ENCODE measurements at regions not wholly inside any gene's neighbourhood (a gene's known extent, or its start where the extent isn't known, plus 50 kb on each side); places are given as distances from the start of the nearest gene placed in this dataset.

GRCh38 chr12:58272461-58272860 lies 331.1 kb downstream of the ATP23 start:
- Histone ChIP-seq H3K27ac (ENCODE audit: insufficient read depth, low read length) (no peak overlapping the region), H3K79me1 (ENCODE audit: low read depth in 1 of 2, low read length in 2 of 2) (no peaks in the 10 kb centered on the region), H3K23ac (ENCODE audit: low read depth, low read length) (no peak overlapping the region), H3K4ac (ENCODE audit: low read depth, low read length) (no peak overlapping the region), H3K9ac (ENCODE audit: low read depth, low read length) (no peak overlapping the region), H2BK5ac (ENCODE audit: low read depth, low read length, poor library complexity, severe bottlenecking) (no peak overlapping the region), H3K4me1 (ENCODE audit: control insufficient read depth, insufficient read depth, low read length) (peaks cover 3% of the 10 kb centered on the region; the same call in 1 of the 2 replicates), H4K20me1 (ENCODE audit: insufficient read depth, low read length) (no peaks in the 10 kb centered on the region), H3K36me3 (ENCODE audit: control insufficient read depth, insufficient read depth, low read length) (no peaks in the 10 kb centered on the region), H2AFZ (replicated peaks; ENCODE audit: low read length, poor library complexity) (no peak overlapping the region), H4K91ac (ENCODE audit: insufficient read depth, low read depth, low read length) (no peak overlapping the region), H2AK9ac (replicated peaks; ENCODE audit: low read depth, low read length, poor library complexity) (no peak overlapping the region), H3K9me1 (ENCODE audit: insufficient read depth, low read length) (no peaks in the 10 kb centered on the region), H2BK120ac (ENCODE audit: low read depth, low read length) (no peak overlapping the region), H3K4me2 (ENCODE audit: low read depth, low read length) (no peak overlapping the region), H3K14ac (replicated peaks; ENCODE audit: low read depth, low read length) (no peak overlapping the region), H3K9me3 (ENCODE audit: control insufficient read depth, insufficient read depth, low read length) (peaks cover 6% of the 10 kb centered on the region; the same call in 1 of the 2 replicates), H4K5ac (ENCODE audit: low read depth, low read length) (no peak overlapping the region), H2BK20ac (ENCODE audit: low read depth, low read length) (no peak overlapping the region), H2BK15ac (ENCODE audit: low read depth, low read length) (no peak overlapping the region), H3K4me3 (ENCODE audit: insufficient read depth, low read depth, low read length) (no peak overlapping the region), H3K27me3 (ENCODE audit: control insufficient read depth, insufficient read depth, low read length) (no peaks in the 10 kb centered on the region), H3K18ac (ENCODE audit: low read depth, low read length) (no peak overlapping the region), H4K8ac (ENCODE audit: low read depth in 2 of 2, low read length in 2 of 2) (no peak overlapping the region), H2AK5ac (ENCODE audit: low read depth, low read length) (no peak overlapping the region), H3K56ac (ENCODE audit: extremely low read depth, insufficient read depth, low read length) (no peak overlapping the region)
- DNase-seq (no peak), ATAC-seq (ENCODE audit: low read depth) (no peak)
- CTCF ChIA-PET = no interaction called here
- TF ChIP-seq BHLHE40 (IDR thresholded peaks at IDR 0.05; ENCODE audit: low read depth, low read length) = no peak
- no peak for TF ChIP-seq SMC3 (IDR thresholded peaks at IDR 0.05; ENCODE audit: low read depth, low read length)
- no peak for TF ChIP-seq CHD1 (IDR thresholded peaks at IDR 0.05; ENCODE audit: low read depth, low read length)
- TF ChIP-seq RAD21 (IDR thresholded peaks at IDR 0.05; ENCODE audit: low read length) = no peak
- TF ChIP-seq ELK1 (IDR thresholded peaks at IDR 0.05; ENCODE audit: borderline replicate concordance, low read depth, low read length) = no peak
- TF ChIP-seq MXI1 (IDR thresholded peaks at IDR 0.05; ENCODE audit: borderline replicate concordance, low read depth, low read length) = no peak
- no peak for TF ChIP-seq MAZ (IDR thresholded peaks at IDR 0.05; ENCODE audit: borderline replicate concordance, low read depth, low read length)
- TF ChIP-seq CTCF (conservative IDR thresholded peaks at IDR 0.05; ENCODE audit: low read depth, low read length) = no peak
- no peak for TF ChIP-seq NFE2L2 (IDR thresholded peaks at IDR 0.05; ENCODE audit: low read depth, low read length)
- no peak for TF ChIP-seq RFX5 (IDR thresholded peaks at IDR 0.05; ENCODE audit: low read depth, low read length)
- no peak for TF ChIP-seq USF2 (IDR thresholded peaks at IDR 0.05; ENCODE audit: low read depth, low read length)
- POLR2A ChIA-PET (ENCODE audit: unreplicated experiment) = no interaction called here
- in situ Hi-C loops (cut with MboI; ENCODE audit: low sequenced_read_pairs) (no loop called here), intact Hi-C loops (cut with micrococcal nuclease) (no loop called here), dilution Hi-C loops (cut with HindIII; ENCODE audit: low sequenced_read_pairs, unreplicated experiment) (no loop called here)
- 0% methylated on average over 1 of the region's 3 CpGs; no CpG with 5 or more reads in 1 of the 2 experiments for WGBS, 2 experiments (ENCODE audit: extremely low coverage in 2 of 2, insufficient read length in 1 of 2)
- BruUV-seq (replicated peaks) = no TSS peak
